B cell (primary cell): ENCODE measurements at regions not wholly inside any gene's neighbourhood (a gene's known extent, or its start where the extent isn't known, plus 50 kb on each side); places are given as distances from the start of the nearest gene placed in this dataset.

Source experiments
- EZH2 ChIP-seq: IDR thresholded peaks from 2 replicates; pipeline ENCODE4 v1.6.1; 2012; ENCODE audit warnings: borderline replicate concordance, low read depth, mild to moderate bottlenecking, moderate library complexity, low read length; ENCODE audit not compliant: insufficient read depth, poor library complexity, severe bottlenecking
- TF ChIP-seq, protein P1 (sequence below): fragments of 200-600 bp; IDR thresholded peaks from one replicate; pipeline ENCODE4 v1.8.0; 2022; ENCODE audit warnings: antibody characterized with exemption, mild to moderate bottlenecking

DNA sequence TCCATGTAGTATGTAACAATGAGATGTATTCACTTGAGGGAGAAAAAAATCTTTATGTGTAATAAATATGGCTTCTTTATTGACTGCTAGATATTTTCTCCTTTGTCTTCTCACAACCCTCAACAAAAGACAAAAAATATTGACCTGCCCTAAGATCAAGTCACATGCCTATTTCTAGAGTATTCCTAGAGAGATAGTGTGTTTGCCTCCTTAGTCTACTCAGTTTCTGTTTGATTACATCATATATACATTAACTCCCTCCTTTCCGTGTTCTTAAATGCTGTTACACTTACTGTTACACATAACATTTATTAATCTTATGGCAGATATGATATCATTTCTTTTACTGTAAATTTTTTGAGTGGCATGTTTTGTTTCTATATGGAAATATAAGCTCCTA is 281.6 kb upstream of the RGS18 start:
- TF ChIP-seq EZH2 = no peak
- TF ChIP-seq, protein P1, sequence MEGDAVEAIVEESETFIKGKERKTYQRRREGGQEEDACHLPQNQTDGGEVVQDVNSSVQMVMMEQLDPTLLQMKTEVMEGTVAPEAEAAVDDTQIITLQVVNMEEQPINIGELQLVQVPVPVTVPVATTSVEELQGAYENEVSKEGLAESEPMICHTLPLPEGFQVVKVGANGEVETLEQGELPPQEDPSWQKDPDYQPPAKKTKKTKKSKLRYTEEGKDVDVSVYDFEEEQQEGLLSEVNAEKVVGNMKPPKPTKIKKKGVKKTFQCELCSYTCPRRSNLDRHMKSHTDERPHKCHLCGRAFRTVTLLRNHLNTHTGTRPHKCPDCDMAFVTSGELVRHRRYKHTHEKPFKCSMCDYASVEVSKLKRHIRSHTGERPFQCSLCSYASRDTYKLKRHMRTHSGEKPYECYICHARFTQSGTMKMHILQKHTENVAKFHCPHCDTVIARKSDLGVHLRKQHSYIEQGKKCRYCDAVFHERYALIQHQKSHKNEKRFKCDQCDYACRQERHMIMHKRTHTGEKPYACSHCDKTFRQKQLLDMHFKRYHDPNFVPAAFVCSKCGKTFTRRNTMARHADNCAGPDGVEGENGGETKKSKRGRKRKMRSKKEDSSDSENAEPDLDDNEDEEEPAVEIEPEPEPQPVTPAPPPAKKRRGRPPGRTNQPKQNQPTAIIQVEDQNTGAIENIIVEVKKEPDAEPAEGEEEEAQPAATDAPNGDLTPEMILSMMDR = no peak
